Gastroesophageal sphincter (tissue), 3 donors: ENCODE measurements at regions not wholly inside any gene's neighbourhood (a gene's known extent, or its start where the extent isn't known, plus 50 kb on each side); places are given as distances from the start of the nearest gene placed in this dataset.

Experiments
- CTCF ChIP-seq, 4 experiments: fragments of 200-600 bp in 2 of 4; fragments of 450-650 bp in 2 of 4; sonication (generic) in 1 of 4; IDR thresholded peaks; one replicate each; pipeline ENCODE4 v1.5.1; 2017 to 2019; ENCODE audit warnings: antibody characterized with exemption in 4 of 4, mild to moderate bottlenecking in 2 of 4, moderate library complexity in 2 of 4
- POLR2A ChIP-seq, 2 donors: fragments of 450-650 bp; IDR thresholded peaks; one replicate each; pipeline ENCODE4 v1.6.1; 2017; ENCODE audit warnings: antibody characterized with exemption in 2 of 2, mild to moderate bottlenecking in 2 of 2, moderate library complexity in 1 of 2
- POLR2AphosphoS5 ChIP-seq: sonication (generic); formaldehyde crosslinking; IDR thresholded peaks from one replicate; pipeline ENCODE4 v1.6.1; 2017; ENCODE audit warnings: antibody characterized with exemption

- TF ChIP-seq POLR2A (IDR thresholded peaks at IDR 0.05), result no peak
- no peak for TF ChIP-seq CTCF (IDR thresholded peaks at IDR 0.05)
- no peak for TF ChIP-seq POLR2AphosphoS5
Observed at GRCh38 chr16:86033016-86033474, 134.1 kb downstream of the IRF8 start.
